Umbilical cord (tissue), 1 donor: ENCODE measurements at regions not wholly inside any gene's neighbourhood (a gene's known extent, or its start where the extent isn't known, plus 50 kb on each side); places are given as distances from the start of the nearest gene placed in this dataset.
"Not testable (repeated sequence)": the region's sequence is repeated elsewhere in the genome, so short reads cannot be mapped to it uniquely, and the experiment has no call there.

Experiments
- DNase-seq: peaks from one replicate; pipeline ENCODE4 v3.0.0-alpha.2; 2015; ENCODE audit warnings: low spot score

- DNase-seq: no peak
Measured at GRCh38 chrX:55981603-55982002, 250.6 kb upstream of the KLF8 start.

DNA sequence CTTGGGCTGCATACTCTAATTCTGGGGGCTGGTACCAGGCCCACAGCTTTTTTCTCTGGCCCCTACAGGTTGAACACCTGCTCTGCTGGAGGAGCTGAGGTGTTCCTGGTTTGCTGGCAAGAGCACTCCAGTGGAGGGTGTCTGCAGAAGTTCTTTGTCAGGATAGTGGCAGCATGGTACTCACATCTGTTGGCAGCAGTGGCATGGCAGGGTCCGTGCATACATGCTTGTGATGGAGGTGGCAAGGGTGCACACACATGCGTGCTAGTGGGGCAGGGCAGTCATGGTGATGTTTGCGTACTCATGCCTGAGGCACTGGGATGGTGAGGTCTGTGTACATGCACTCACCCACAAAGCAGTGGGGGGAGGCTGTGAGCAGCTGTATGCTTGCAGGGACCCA is 235.5 kb upstream of the KLF8 start:
- DNase-seq: no peak

- peak; percentile 65 for DNase-seq
Measured at GRCh38 chrX:56000174-56000573, 232.0 kb upstream of the KLF8 start.

GRCh38 chrX:56000729-56001128 is 231.4 kb upstream of the KLF8 start:
- no peak for DNase-seq

GRCh38 chrX:56025872-56026571 is 206.1 kb upstream of the KLF8 start:
- DNase-seq: no peak

DNA sequence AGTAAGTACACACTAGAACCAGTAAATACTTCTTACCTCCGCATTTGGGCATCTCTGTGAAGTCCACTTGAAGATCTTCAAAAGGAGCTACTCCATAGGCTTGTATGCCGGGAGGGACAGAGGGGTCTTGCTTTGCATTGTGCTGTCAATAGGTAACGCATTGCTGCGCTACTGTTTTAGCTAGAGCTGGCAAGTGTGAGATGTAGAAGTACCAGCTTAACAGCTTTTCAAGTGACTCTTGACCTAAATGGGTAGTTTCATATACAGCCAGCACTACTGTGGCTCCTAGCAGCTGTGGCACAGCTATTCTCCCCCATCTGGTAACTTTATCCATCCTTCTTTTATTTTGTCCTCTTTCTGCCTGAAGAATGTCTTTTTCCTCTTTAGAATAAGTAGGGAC is 205.3 kb upstream of the KLF8 start:
- DNase-seq: no peak

- no peak for DNase-seq
Measured at GRCh38 chrX:56029188-56029587, 203.0 kb upstream of the KLF8 start.

DNA sequence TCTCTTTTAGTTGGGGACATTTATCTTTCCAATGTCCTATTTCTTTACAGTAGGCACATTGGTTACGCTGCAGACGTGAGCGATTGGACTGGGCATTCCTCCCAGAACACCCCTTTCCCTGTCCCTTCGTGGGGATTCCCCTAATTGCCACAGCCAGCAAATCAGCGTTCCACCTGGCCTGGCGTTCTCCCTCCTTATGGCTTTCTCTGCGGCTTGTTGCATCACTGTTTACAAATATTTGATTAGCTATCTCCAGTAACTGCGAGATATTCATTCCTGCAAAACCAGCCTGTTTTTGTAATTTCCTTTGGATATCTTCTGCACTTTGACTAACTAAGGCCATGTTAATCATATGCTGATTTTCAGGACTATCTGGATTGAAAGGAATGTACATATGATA is 202.5 kb upstream of the KLF8 start:
- no peak for DNase-seq

DNA sequence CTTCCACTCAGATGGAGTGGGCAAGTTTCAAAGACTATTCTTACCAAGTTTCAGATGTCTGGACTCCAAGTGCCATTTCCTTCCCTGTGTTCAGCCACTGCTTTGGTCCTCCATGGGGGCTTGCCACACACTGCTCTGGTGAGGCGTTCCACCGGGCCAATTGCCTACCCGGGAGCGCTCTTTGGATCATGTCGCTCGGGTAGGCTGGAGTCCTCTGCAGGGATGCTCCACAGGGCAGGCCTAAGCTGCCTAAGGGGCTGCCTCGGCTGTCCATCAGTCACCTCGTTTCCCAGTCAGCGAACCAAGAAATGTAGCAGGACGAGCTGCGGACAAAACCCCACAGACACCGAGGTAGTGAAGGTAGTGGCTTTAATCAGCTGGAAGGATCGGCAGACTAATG is 200.7 kb upstream of the KLF8 start:
- DNase-seq: no peak

DNA sequence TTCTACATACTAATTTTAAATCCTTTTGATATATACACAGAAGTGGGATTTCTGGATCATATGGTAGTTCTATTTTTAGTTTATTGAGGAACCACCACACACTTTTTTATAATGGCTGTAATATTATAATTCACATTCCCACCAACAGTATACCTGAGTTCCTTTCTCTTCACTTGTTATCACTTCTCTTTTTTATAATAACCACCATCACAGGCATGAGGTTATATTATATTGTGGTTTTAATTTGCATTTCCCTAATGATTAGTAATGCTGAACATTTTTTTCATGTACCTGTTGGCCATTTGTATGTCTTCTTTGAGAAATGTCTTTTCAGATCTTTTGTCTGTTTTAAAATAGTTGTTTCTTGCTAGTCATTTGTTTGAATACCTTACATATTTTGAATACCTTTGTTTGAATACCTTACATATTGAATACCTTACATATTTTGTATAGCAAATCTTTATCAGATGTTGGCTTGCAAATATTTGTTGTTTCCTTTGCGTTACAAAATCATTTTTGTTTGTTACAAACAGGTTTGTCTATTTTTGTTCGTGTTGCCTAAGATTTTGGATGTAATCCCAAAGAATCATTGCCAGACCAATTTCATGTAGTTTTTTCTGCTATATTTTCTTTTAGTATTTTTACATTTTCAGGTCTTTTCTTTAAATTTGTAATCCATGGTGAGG is 198.5 kb upstream of the KLF8 start:
- DNase-seq: no peak

- DNase-seq: not testable (repeated sequence)
Measured at GRCh38 chrX:56052673-56053330, 179.4 kb upstream of the KLF8 start.

DNA sequence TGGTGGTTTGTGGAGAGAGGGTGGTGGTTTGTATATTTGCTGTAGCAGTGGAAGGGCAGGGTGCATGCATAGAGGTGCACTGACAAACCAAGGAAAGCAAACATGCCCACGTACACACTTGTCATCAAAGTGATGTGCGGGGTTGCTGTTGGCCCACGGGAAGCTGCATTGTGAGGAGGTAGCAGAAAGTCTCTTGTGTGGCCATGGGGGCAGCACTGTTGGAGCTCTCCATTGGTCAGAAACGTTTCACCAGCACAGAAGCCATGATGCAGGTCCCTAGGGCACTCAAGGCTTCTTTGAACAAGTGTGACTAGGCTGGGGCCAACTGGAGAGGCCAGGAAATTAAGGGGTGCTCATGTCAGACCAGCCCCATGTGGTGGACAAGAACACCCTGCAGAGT is 174.8 kb upstream of the KLF8 start:
- DNase-seq: no peak

- DNase-seq: no peak
Measured at GRCh38 chrX:56066016-56066415, 166.1 kb upstream of the KLF8 start.

DNA sequence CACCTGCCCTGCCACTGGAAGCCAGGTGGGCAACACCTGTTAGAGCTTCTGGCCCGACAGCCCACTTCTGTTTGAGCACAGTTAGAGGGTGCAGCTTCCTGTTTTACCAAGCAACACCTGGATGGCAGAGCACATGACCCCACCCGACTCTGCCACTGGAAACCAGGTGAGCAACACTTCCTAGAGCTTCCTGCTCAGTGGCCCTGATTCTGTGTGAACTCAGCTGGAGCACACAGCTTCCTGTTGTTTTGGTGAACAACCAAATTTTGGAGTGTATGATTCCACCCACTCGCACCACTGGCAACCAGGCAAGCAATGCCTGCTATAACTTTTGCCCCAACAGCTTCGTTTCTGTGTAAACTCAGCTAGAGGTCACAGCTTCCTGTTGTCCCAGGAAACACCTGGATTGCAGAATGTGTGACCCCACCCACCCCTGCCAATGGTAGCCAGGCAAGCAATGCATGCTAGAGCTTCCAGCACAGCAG is 163.8 kb upstream of the KLF8 start:
- DNase-seq: no peak

DNA sequence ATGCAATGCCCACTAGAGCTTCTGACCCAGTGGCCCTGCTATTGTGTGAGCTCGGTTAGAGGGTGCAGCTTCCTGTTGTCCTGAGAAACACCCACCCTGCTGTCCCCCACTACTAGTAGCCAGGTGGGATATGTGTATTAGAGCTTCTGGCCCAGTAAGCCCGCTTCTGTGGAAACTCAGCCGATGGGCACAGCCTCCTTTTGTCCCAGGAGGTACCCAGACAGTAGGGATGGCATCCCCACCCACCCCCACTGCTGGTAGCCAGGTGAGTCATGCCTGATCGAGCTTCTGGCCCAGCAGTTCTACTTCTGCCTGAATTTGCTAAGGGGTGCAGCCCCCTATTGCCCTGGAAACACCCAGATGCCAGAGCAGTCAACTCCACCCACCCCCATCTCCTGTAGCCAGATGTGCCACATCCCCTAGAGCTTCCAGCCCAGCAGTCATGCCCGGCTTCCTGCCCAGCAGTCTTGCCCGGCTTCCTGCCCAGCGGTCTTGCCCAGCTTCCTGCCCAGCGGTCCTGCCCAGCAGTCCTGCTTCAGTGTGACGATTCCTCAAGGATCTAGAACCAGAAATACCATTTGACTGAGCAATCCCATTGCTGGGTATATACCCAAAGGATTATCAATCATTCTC is 162.7 kb upstream of the KLF8 start:
- DNase-seq: no peak

- no peak for DNase-seq
Measured at GRCh38 chrX:56089376-56089775, 142.8 kb upstream of the KLF8 start.

DNA sequence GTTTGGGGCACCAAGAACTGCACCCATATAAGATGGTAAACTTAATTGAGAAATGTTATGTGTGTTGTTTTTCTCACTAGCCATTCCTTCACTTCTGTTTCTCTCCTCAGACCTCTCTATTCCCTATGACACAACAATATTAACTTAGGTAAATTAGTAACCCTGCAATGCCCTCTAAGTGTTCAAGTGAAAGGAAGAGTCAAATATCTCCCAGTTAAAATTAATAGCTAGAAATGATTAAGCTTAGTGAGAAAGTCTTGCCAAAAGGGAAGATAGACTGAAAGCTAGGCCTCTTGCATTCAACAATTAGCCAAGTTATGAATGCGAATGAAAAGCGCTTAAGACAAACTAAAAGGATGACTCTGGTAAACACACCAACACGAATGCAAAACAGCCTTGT is 132.9 kb upstream of the KLF8 start:
- DNase-seq: no peak

DNA sequence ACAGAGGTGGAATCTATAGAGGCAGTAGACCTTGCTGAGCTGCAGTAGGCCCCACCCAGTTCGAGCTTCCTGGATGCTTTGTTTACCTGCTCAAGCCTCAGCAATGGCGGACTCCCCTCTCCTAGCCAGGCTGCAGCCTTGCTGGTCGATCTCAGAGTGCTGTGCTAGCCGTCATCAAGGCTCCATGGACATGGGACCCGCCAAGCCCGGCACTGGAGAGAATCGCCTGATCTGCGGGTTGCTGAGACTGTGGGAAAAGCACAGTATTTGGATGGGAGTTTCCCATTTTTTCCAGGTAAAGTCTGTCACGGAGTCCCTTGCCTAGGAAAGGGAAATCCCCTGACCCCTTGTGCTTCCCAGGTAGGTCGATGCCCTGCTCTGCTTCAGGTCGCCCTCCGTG is 124.8 kb upstream of the KLF8 start:
- DNase-seq: no peak

DNA sequence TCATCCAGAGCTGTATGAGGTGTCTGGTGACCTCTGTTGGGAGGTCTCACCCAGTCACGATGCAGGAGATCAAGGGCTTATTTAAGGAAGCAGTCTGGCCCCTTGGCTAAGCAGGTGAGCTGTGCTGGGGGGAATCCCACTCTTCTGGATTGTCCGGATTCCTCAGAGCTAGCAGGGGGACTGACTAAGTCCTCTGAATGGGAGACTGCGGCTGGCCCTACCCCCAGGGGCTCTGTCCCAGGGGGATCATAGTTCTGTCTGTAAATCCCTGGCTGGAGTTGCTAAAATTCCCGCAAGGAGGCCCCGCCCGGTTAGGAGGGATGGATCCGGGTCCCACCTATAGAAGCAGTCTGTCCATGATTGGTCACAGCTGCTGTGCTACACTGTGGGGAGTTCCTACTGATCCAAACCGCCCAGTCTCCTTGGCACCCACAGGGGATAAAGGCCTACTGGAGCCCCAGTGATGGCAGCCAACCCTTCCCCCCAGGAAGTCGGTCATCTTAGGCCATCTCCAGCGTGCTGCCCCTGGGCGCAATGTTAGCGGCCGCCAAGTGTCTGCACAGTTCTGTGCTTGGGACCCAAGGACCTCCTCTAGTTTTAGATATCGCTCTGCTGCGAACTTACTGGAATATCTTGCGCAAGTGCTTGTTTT is 118.2 kb upstream of the KLF8 start:
- DNase-seq: peak; percentile 8

DNA sequence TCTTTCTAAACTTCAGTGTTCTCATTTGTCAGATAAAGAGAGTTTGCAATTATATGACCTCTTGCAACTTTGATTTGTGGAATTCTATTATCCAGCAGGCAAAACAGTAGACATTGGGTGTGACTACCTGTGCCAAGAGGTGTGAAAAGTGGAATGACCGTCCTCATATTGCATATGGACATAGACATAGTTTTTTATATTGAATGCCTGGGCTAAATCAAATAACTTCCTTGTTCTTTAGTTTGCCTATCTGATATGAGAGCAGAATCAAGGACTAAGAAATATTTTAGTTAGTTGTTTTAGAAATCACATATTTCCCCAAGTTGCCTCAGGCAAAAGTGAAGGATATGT is 117.7 kb upstream of the KLF8 start:
- DNase-seq: no peak

- DNase-seq: no peak
Measured at GRCh38 chrX:56120242-56120641, 111.9 kb upstream of the KLF8 start.

- no peak for DNase-seq
Measured at GRCh38 chrX:56125946-56126345, 106.2 kb upstream of the KLF8 start.
